H1 (cell line): ENCODE measurements at regions not wholly inside any gene's neighbourhood (a gene's known extent, or its start where the extent isn't known, plus 50 kb on each side); places are given as distances from the start of the nearest gene placed in this dataset.

Experiments
- CTCF ChIA-PET: fragments of 300-600 bp; sonication (Branson Sonifier 250); formaldehyde crosslinking; loops from one replicate; lab custom pipeline; 2021; ENCODE audit not compliant: partially characterized antibody; lab: Charles Lee
- POLR2A ChIA-PET: fragments of 300-600 bp; sonication (Branson Sonifier 250); formaldehyde crosslinking; loops from one replicate; lab custom pipeline; 2021; ENCODE audit warnings: inconsistent platforms; ENCODE audit not compliant: partially characterized antibody; lab: Charles Lee
- DNase-seq, 2 experiments: peaks; one replicate each; pipeline versions ENCODE4 v3.0.0 to v3.0.0-alpha.2; 2010 to 2022; ENCODE audit warnings: low spot score in 2 of 2, low read depth in 1 of 2, mixed read lengths in 1 of 2
- FAIRE-seq: peaks from 2 replicates; lab custom pipeline; 2011; peaks lifted over from hg19 to GRCh38; lab: Jason Lieb, UNC
- H2AFZ ChIP-seq: 2 replicates; pipeline ENCODE4 v1.8.1; 2012; ENCODE audit warnings: low read length, inconsistent platforms
- H2AK5ac ChIP-seq: 2 replicates; pipeline ENCODE4 v1.6.1; 2013; ENCODE audit warnings: low read depth, low read length
- H2BK120ac ChIP-seq: replicated peaks from 2 replicates; pipeline ENCODE3; 2013; ENCODE audit warnings: low read depth, low read length, inconsistent platforms
- H2BK12ac ChIP-seq: 2 replicates; pipeline ENCODE4 v1.6.1; 2013; ENCODE audit warnings: low read depth, low read length
- H2BK15ac ChIP-seq: 2 replicates; pipeline ENCODE4 v1.6.1; 2013; ENCODE audit warnings: low read length
- H2BK20ac ChIP-seq: 2 replicates; pipeline ENCODE4 v1.6.1; 2013; ENCODE audit warnings: low read length
- H2BK5ac ChIP-seq: 2 replicates; pipeline ENCODE4 v1.6.1; 2013; ENCODE audit warnings: low read depth, low read length
- H3K14ac ChIP-seq: 2 replicates; pipeline ENCODE4 v1.6.1; 2013; ENCODE audit warnings: inconsistent platforms; ENCODE audit not compliant: insufficient read length
- H3K18ac ChIP-seq: 2 replicates; pipeline ENCODE4 v1.6.1; 2013; ENCODE audit warnings: low read length; ENCODE audit errors: extremely low read depth
- H3K23ac ChIP-seq: 2 replicates; pipeline ENCODE4 v1.6.1; 2013; ENCODE audit warnings: inconsistent platforms; ENCODE audit not compliant: insufficient read length
- H3K23me2 ChIP-seq: 2 replicates; pipeline ENCODE4 v1.6.1; 2013; ENCODE audit warnings: low read depth, low read length
- H3K27ac ChIP-seq: 2 replicates; pipeline ENCODE4 v1.6.1; 2011; ENCODE audit warnings: low read depth, low read length, inconsistent platforms
- H3K27me3 ChIP-seq, 4 experiments: replicated peaks in 1 of 4; 1 replicate in 1 of 4; 2 replicates in 3 of 4; pipeline versions ENCODE4 v1.6.1 to v1.8.1; 2011 to 2013; ENCODE audit warnings: low read length in 3 of 4, mild to moderate bottlenecking in 3 of 4, inconsistent platforms in 2 of 4, mixed read lengths in 2 of 4, moderate library complexity in 1 of 4; ENCODE audit not compliant: control insufficient read depth in 3 of 4, insufficient read depth in 3 of 4; ENCODE audit errors: extremely low read depth in 1 of 4
- H3K36me3 ChIP-seq, 4 experiments: 2 replicates each; pipeline versions ENCODE4 v1.6.1 to v1.8.1; 2011 to 2013; ENCODE audit warnings: mild to moderate bottlenecking in 4 of 4, low read length in 3 of 4, moderate library complexity in 2 of 4, control low read depth in 1 of 4, inconsistent platforms in 1 of 4; ENCODE audit not compliant: insufficient read depth in 4 of 4, control insufficient read depth in 2 of 4
- H3K4ac ChIP-seq: replicated peaks from 2 replicates; pipeline ENCODE3; 2013; ENCODE audit warnings: low read length, low read depth, mixed read lengths, inconsistent platforms; ENCODE audit not compliant: insufficient read length
- H3K4me1 ChIP-seq, 4 experiments: replicated peaks in 1 of 4; 1 replicate in 1 of 4; 2 replicates in 3 of 4; pipeline versions ENCODE4 v1.6.1 to v1.8.1; 2011 to 2013; ENCODE audit warnings: low read length in 3 of 4, inconsistent platforms in 2 of 4, mixed read lengths in 1 of 4; ENCODE audit not compliant: insufficient read depth in 4 of 4, control insufficient read depth in 3 of 4
- H3K4me2 ChIP-seq, 2 experiments: 2 replicates each; pipeline versions ENCODE4 v1.6.1 to v1.8.1; 2011 to 2013; ENCODE audit warnings: low read depth in 2 of 2, low read length in 2 of 2, control low read depth in 1 of 2, inconsistent platforms in 1 of 2, mild to moderate bottlenecking in 1 of 2; ENCODE audit not compliant: insufficient read depth in 1 of 2
- H3K4me3 ChIP-seq, 4 experiments: fragments of 200-600, 300-600 bp in 1 of 4; sonication (generic), shearing (Covaris generic), sonication (Bioruptor Twin) in 1 of 4; 2 replicates each; pipeline versions ENCODE4 v1.5.1 to v1.8.1; 2011 to 2016; ENCODE audit warnings: low read length in 4 of 4, low read depth in 3 of 4, control low read depth in 2 of 4, inconsistent platforms in 2 of 4, mild to moderate bottlenecking in 2 of 4, mixed read lengths in 1 of 4, moderate library complexity in 1 of 4; ENCODE audit not compliant: insufficient read depth in 2 of 4; ENCODE audit errors: extremely low read depth in 1 of 4
- H3K56ac ChIP-seq: replicated peaks from 2 replicates; pipeline ENCODE3; 2013; ENCODE audit warnings: low read depth, mild to moderate bottlenecking, mixed read lengths, low read length, inconsistent platforms; ENCODE audit not compliant: insufficient read length
- H3K79me1 ChIP-seq: 2 replicates; pipeline ENCODE4 v1.6.1; 2013; ENCODE audit warnings: low read depth, low read length, control low read depth
- H3K79me2 ChIP-seq, 2 experiments: 2 replicates each; pipeline versions ENCODE4 v1.6.1 to v1.8.1; 2012 to 2013; ENCODE audit warnings: low read length in 2 of 2, mild to moderate bottlenecking in 2 of 2, inconsistent platforms in 1 of 2; ENCODE audit not compliant: insufficient read depth in 2 of 2, control insufficient read depth in 1 of 2
- H3K9ac ChIP-seq, 4 experiments: replicated peaks in 1 of 4; 1 replicate in 1 of 4; 2 replicates in 3 of 4; pipeline versions ENCODE4 v1.6.1 to v1.8.1; 2011 to 2013; ENCODE audit warnings: low read depth in 3 of 4, low read length in 3 of 4, control low read depth in 2 of 4, mild to moderate bottlenecking in 2 of 4, moderate library complexity in 2 of 4, inconsistent platforms in 1 of 4; ENCODE audit errors: extremely low read depth in 1 of 4
- H3K9me3 ChIP-seq, 2 experiments: 2 replicates each; pipeline versions ENCODE4 v1.6.1 to v1.8.1; 2012 to 2013; ENCODE audit warnings: mild to moderate bottlenecking in 2 of 2, moderate library complexity in 2 of 2, control low read depth in 1 of 2, inconsistent platforms in 1 of 2, low read depth in 1 of 2, low read length in 1 of 2, mixed read lengths in 1 of 2; ENCODE audit not compliant: insufficient read depth in 2 of 2
- H4K20me1 ChIP-seq, 2 experiments: replicated peaks in 1 of 2; 2 replicates each; pipeline versions ENCODE3 to v1.8.1; 2011 to 2013; ENCODE audit warnings: inconsistent platforms in 2 of 2, low read length in 2 of 2, mild to moderate bottlenecking in 1 of 2; ENCODE audit not compliant: insufficient read depth in 2 of 2, control insufficient read depth in 1 of 2
- H4K5ac ChIP-seq: 2 replicates; pipeline ENCODE4 v1.6.1; 2013; ENCODE audit warnings: low read length, low read depth, mixed read lengths, inconsistent platforms; ENCODE audit not compliant: insufficient read length
- H4K8ac ChIP-seq: 2 replicates; pipeline ENCODE4 v1.8.0; 2013; ENCODE audit warnings: mild to moderate bottlenecking, moderate library complexity, low read length, inconsistent platforms; ENCODE audit not compliant: insufficient read depth; ENCODE audit errors: extremely low read depth
- H4K91ac ChIP-seq: replicated peaks from 2 replicates; pipeline ENCODE3; 2013; ENCODE audit warnings: low read length, mixed read lengths, inconsistent platforms; ENCODE audit not compliant: insufficient read length
- BACH1 ChIP-seq: IDR thresholded peaks from 2 replicates; pipeline ENCODE4 v1.6.1; 2012; ENCODE audit warnings: low read length, improper control_type of control experiment
- CBX8 ChIP-seq: fragments of 300-800, 300-1000 bp; sonication (generic); IDR thresholded peaks from 2 replicates; pipeline ENCODE4 v1.7.1; 2016; ENCODE audit warnings: low read depth, low read length, borderline replicate concordance
- CEBPB ChIP-seq: IDR thresholded peaks from 2 replicates; pipeline ENCODE4 v1.6.1; 2012; ENCODE audit warnings: low read depth, low read length
- CHD1 ChIP-seq: IDR thresholded peaks from 2 replicates; pipeline ENCODE4 v1.6.1; 2012; ENCODE audit warnings: low read depth, low read length, improper control_type of control experiment
- EZH2 ChIP-seq: fragments of 200-600 bp; sonication (generic); IDR thresholded peaks from 2 replicates; pipeline ENCODE4 v1.7.1; 2012; ENCODE audit warnings: low read depth, mild to moderate bottlenecking, moderate library complexity, low read length, inconsistent platforms; ENCODE audit not compliant: severe bottlenecking
- GABPA ChIP-seq: IDR thresholded peaks from 2 replicates; pipeline ENCODE4 v1.6.1; 2011; ENCODE audit warnings: mild to moderate bottlenecking, low read length, moderate library complexity, borderline replicate concordance; ENCODE audit not compliant: insufficient read depth
- NANOG ChIP-seq: IDR thresholded peaks from 2 replicates; pipeline ENCODE4 v1.6.1; 2011; ENCODE audit warnings: low read length, low read depth, mild to moderate bottlenecking, inconsistent platforms; ENCODE audit not compliant: insufficient read depth, poor library complexity, severe bottlenecking
- NRF1 ChIP-seq: IDR thresholded peaks from 2 replicates; pipeline ENCODE4 v1.6.1; 2011; ENCODE audit warnings: mild to moderate bottlenecking, low read depth, low read length, improper control_type of control experiment
- POU5F1 ChIP-seq: IDR thresholded peaks from 2 replicates; pipeline ENCODE4 v1.6.1; 2011; ENCODE audit warnings: low read depth, mild to moderate bottlenecking, low read length, moderate library complexity
- RFX5 ChIP-seq: IDR thresholded peaks from 2 replicates; pipeline ENCODE4 v1.6.1; 2011; ENCODE audit warnings: low read depth, low read length, improper control_type of control experiment, borderline replicate concordance
- SIX5 ChIP-seq: IDR thresholded peaks from 2 replicates; pipeline ENCODE4 v1.6.1; 2011; ENCODE audit warnings: mild to moderate bottlenecking, low read depth, low read length
- TAF1 ChIP-seq: IDR thresholded peaks from 2 replicates; pipeline ENCODE4 v1.6.1; 2011; ENCODE audit warnings: mild to moderate bottlenecking, low read depth, low read length
- WGBS, 2 experiments: shearing (Covaris generic) in 1 of 2; methylation state at CpG; one replicate each; pipeline versions ENCODE4 v1.1.6 to v1.1.7; 2013 to 2015; ENCODE audit warnings: low lambda C conversion rate in 2 of 2, mixed read lengths in 2 of 2, inconsistent platforms in 1 of 2, low coverage in 1 of 2, missing lambda C conversion rate in 1 of 2; ENCODE audit not compliant: insufficient replicate concordance in 2 of 2, insufficient coverage in 1 of 2, insufficient read length in 1 of 2; ENCODE audit errors: extremely low coverage in 1 of 2, missing lambda C conversion rate in 1 of 2; 5-methylcytosine and 5-hydroxymethylcytosine counted together
- TF ChIP-seq, protein P1 (sequence below): IDR thresholded peaks from 2 replicates; pipeline ENCODE4 v1.6.1; 2012; ENCODE audit warnings: low read length, inconsistent platforms

DNA sequence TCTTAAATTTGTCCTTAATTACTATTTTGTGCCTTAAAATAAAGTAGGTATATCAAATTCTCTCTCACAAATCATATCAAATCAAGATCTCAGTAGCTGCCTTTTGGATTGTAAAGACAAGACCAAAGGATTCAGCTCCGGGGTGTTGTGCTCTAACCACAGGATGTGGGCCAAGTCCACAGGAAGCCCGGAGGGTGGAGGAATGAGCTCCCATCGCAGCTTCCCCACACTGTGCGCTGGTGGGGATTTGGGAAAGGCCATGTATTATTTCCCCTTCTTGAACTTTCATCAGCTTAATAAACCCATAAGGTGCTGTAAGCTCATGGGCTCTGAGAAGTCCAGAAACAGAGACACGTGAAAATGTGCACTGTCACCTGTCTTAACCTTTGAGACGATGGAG, 241.6 kb upstream of the TCERG1L start:
- 95% methylated on average over 6 of the region's 6 CpGs; no CpG with 5 or more reads in 1 of the 2 experiments for WGBS, 2 experiments
- ChIA-PET CTCF (interaction anchor here (1.0 to 1.8 kb wide), 5 partner anchors 8 to 99 kb away, joined by 3 to 5 read pairs (median 4); no protein-coding TSS in a partner anchor), POLR2A (no interaction called here)
- Histone ChIP-seq H3K9ac (no peak overlapping the region), H3K18ac (no peak overlapping the region), H2AFZ (no peak overlapping the region), H2BK12ac (no peak overlapping the region), H3K4me3 (no peak overlapping the region), H4K20me1 (peaks cover 0 to 2% of the 10 kb centered on the region in 2 experiments), H3K4me2 (no peak overlapping the region), H3K27me3 (no peaks in the 10 kb centered on the region), H3K79me1 (no peaks in the 10 kb centered on the region), H3K56ac (no peak overlapping the region), H3K4me1 (no peaks in the 10 kb centered on the region; a peak in 1 of 7 replicates), H3K9me3 (no peaks in the 10 kb centered on the region), H2BK20ac (no peak overlapping the region), H3K23me2 (no peaks in the 10 kb centered on the region), H2BK15ac (no peak overlapping the region), H4K5ac (no peak overlapping the region), H3K4ac (no peak overlapping the region), H4K91ac (no peak overlapping the region), H4K8ac (no peak overlapping the region), H3K27ac (no peak overlapping the region), H2BK120ac (no peak overlapping the region), H3K36me3 (no peaks in the 10 kb centered on the region), H2BK5ac (no peak overlapping the region), H3K79me2 (no peaks in the 10 kb centered on the region), H3K14ac (no peak overlapping the region), H3K23ac (no peak overlapping the region), H2AK5ac (no peak overlapping the region)
- no peak for FAIRE-seq
- no peak for DNase-seq
- TF ChIP-seq CHD1 (no peak), EZH2 (no peak), RFX5 (no peak), SIX5 (no peak), CBX8 (no peak), TAF1 (no peak), POU5F1 (no peak), NANOG (no peak), CEBPB (no peak), GABPA (no peak), BACH1 (no peak), NRF1 (no peak)
- TF ChIP-seq, protein P1, sequence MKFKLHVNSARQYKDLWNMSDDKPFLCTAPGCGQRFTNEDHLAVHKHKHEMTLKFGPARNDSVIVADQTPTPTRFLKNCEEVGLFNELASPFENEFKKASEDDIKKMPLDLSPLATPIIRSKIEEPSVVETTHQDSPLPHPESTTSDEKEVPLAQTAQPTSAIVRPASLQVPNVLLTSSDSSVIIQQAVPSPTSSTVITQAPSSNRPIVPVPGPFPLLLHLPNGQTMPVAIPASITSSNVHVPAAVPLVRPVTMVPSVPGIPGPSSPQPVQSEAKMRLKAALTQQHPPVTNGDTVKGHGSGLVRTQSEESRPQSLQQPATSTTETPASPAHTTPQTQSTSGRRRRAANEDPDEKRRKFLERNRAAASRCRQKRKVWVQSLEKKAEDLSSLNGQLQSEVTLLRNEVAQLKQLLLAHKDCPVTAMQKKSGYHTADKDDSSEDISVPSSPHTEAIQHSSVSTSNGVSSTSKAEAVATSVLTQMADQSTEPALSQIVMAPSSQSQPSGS, result no peak
